ENCODE measurements at regions not wholly inside any gene's neighbourhood (a gene's known extent, or its start where the extent isn't known, plus 50 kb on each side); places are given as distances from the start of the nearest gene placed in this dataset.

DNA sequence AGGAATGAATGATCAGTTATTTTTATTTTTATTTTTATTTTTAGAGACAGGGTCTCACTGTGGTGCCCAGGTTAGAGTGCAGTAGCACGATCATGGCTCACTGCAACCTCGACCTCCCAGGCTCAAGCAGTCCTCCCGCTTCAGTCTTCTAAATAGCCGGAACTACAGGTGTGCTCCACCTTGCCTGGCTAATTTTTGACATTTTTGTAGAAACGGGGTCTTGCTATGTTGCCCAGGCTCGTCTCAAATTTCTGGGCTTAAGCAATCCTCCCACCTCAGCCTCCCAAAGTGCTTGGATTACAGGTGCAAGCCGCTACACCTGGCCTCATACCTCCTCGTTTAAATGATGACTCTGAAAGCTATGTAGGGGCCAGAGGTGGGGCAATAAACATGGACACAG is 706.0 kb downstream of the MED13L start:
- TF ChIP-seq FOSL2 (IDR thresholded peaks at IDR 0.05) (no peak), FOSL2 (CRISPR knock-in tag; IDR thresholded peaks at IDR 0.05) (no peak), RAD21 (conservative IDR thresholded peaks at IDR 0.05 in 1 of 2, IDR thresholded peaks at IDR 0.05 in 1 of 2) (no peak), KDM5A (IDR thresholded peaks at IDR 0.05) (no peak), POLR2A (IDR thresholded peaks at IDR 0.05; ENCODE audit: low read length) (no peak), ZFP36 (IDR thresholded peaks at IDR 0.05; ENCODE audit: borderline replicate concordance, partially characterized antibody) (no peak), MYC (IDR thresholded peaks at IDR 0.05; ENCODE audit: borderline replicate concordance, low read length) (no peak), MAZ (IDR thresholded peaks at IDR 0.05; ENCODE audit: borderline replicate concordance, low read depth, low read length) (no peak), CHD2 (IDR thresholded peaks at IDR 0.05; ENCODE audit: low read length, partially characterized antibody) (no peak), EHMT2 (IDR thresholded peaks at IDR 0.05; ENCODE audit: low read depth) (no peak), TP53 (CRISPR knock-in tag; IDR thresholded peaks at IDR 0.05) (no peak), BHLHE40 (IDR thresholded peaks at IDR 0.05; ENCODE audit: low read depth, low read length) (no peak)
- TF ChIP-seq, protein P1, sequence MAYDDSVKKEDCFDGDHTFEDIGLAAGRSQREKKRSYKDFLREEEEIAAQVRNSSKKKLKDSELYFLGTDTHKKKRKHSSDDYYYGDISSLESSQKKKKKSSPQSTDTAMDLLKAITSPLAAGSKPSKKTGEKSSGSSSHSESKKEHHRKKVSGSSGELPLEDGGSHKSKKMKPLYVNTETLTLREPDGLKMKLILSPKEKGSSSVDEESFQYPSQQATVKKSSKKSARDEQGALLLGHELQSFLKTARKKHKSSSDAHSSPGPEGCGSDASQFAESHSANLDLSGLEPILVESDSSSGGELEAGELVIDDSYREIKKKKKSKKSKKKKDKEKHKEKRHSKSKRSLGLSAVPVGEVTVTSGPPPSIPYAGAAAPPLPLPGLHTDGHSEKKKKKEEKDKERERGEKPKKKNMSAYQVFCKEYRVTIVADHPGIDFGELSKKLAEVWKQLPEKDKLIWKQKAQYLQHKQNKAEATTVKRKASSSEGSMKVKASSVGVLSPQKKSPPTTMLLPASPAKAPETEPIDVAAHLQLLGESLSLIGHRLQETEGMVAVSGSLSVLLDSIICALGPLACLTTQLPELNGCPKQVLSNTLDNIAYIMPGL (CRISPR knock-in tag; IDR thresholded peaks at IDR 0.05; ENCODE audit: borderline replicate concordance) = no peak
- TF ChIP-seq, protein P2, sequence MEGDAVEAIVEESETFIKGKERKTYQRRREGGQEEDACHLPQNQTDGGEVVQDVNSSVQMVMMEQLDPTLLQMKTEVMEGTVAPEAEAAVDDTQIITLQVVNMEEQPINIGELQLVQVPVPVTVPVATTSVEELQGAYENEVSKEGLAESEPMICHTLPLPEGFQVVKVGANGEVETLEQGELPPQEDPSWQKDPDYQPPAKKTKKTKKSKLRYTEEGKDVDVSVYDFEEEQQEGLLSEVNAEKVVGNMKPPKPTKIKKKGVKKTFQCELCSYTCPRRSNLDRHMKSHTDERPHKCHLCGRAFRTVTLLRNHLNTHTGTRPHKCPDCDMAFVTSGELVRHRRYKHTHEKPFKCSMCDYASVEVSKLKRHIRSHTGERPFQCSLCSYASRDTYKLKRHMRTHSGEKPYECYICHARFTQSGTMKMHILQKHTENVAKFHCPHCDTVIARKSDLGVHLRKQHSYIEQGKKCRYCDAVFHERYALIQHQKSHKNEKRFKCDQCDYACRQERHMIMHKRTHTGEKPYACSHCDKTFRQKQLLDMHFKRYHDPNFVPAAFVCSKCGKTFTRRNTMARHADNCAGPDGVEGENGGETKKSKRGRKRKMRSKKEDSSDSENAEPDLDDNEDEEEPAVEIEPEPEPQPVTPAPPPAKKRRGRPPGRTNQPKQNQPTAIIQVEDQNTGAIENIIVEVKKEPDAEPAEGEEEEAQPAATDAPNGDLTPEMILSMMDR (IDR thresholded peaks at IDR 0.05) = no peak

Measured in A549 (cell line).